GM12872 (cell line): ENCODE measurements at regions not wholly inside any gene's neighbourhood (a gene's known extent, or its start where the extent isn't known, plus 50 kb on each side); places are given as distances from the start of the nearest gene placed in this dataset.
A peak's percentile ranks its signal among the peaks of the same experiment; 100 is the strongest.

Experiments used
- CTCF ChIP-seq: IDR thresholded peaks from 3 replicates; pipeline ENCODE4 v1.5.1; 2011; ENCODE audit warnings: low read depth, mild to moderate bottlenecking, low read length, moderate library complexity; ENCODE audit not compliant: insufficient read depth

GRCh38 chr12:58176296-58176869 lies 235.0 kb downstream of the ATP23 start:
- peak; percentile 83 for TF ChIP-seq CTCF

GRCh38 chr12:58177366-58177765 lies 236.0 kb downstream of the ATP23 start:
- TF ChIP-seq CTCF, result no peak

GRCh38 chr12:58184212-58184611 lies 242.8 kb downstream of the ATP23 start:
- no peak for TF ChIP-seq CTCF

GRCh38 chr12:58186401-58186800 lies 245.0 kb downstream of the ATP23 start:
- TF ChIP-seq CTCF, result no peak

- TF ChIP-seq CTCF, result no peak
These were observed 245.5 kb downstream of the ATP23 start for GRCh38 chr12:58186914-58187313.

- TF ChIP-seq CTCF, result no peak
These were observed 247.7 kb downstream of the ATP23 start for GRCh38 chr12:58189030-58189429.

GRCh38 chr12:58189893-58190292 lies 248.5 kb downstream of the ATP23 start:
- no peak for TF ChIP-seq CTCF

GRCh38 chr12:58190618-58191017 lies 249.3 kb downstream of the ATP23 start:
- TF ChIP-seq CTCF, result no peak
